ENCODE measurements at regions not wholly inside any gene's neighbourhood (a gene's known extent, or its start where the extent isn't known, plus 50 kb on each side); places are given as distances from the start of the nearest gene placed in this dataset.

DNA sequence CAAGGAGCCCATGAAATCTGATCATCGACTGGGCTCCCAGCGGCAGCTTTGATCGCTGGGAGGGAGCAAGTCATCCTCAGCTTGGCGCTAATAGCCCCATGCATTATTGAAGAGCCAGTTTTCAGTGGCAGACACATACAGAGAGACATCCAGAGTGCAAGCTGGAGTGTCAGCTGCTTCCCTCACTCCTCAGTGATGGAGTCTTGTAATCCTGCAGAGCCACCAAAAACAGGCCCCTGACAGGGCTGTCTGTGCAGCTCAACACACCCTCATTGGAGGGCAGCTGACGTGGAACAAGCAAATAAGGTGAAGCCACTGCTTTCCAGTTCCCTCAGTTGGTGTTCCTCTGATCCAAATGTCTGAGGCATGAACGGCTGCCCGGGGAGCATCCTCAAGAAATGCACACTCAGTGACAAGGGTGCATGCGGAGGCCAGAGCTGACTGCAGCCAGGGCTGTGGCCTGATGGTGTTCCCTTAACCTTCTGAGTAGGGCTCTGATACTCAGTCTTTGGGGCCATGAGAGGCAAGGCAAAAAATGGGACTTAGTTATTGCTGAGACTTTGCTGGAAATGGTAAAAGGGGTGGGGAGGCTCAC lies 97.4 kb downstream of the RHOB start:
- H4K20me1 ChIP-seq, result no peaks in the 10 kb centered on the region
- no peak overlapping the region for H3K27ac ChIP-seq
- no peak for TF ChIP-seq Cebpa-rat (IDR thresholded peaks at IDR 0.05)
- no peaks in the 10 kb centered on the region; the same call in 1 of the 2 replicates for H3K9me3 ChIP-seq
- peaks cover 41% of the 10 kb centered on the region for H3K4me1 ChIP-seq
- no peaks in the 10 kb centered on the region for H3K36me3 ChIP-seq
- no peak overlapping the region for H3K4me2 ChIP-seq
- H3K27me3 ChIP-seq, result no peaks in the 10 kb centered on the region; the same call in 1 of the 2 replicates
- H3K4me3 ChIP-seq, result no peak overlapping the region
- no peak overlapping the region for H3K9ac ChIP-seq

DNA sequence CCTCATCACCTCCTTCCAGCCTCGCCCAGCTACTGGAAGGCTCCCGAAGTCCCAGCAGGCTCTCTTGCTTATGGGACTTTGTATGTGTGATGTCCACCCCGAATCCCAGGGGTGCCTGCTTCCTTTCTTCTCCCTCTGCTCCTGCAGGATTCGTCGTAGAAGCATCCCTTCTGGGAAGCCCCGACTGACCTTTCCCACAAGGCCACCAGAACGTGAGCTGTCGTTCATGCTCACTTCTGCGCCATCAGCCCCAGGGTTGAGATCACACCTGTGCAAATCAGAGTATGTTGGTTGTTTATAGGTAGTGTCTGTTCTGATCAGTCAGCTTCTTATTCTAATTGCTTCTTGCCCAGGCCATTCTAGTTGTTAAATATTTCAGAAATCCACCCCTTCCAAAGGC lies 101.8 kb downstream of the HS1BP3 start:
- Histone ChIP-seq H3K9me3 (no peaks in the 10 kb centered on the region; the same call in 1 of the 2 replicates), H3K4me2 (no peak overlapping the region), H4K20me1 (no peaks in the 10 kb centered on the region), H3K9ac (no peak overlapping the region), H3K36me3 (no peaks in the 10 kb centered on the region), H3K4me3 (no peak overlapping the region), H3K27me3 (no peaks in the 10 kb centered on the region), H3K4me1 (peaks cover 28% of the 10 kb centered on the region), H3K27ac (no peak overlapping the region)
- no peak for TF ChIP-seq Cebpa-rat (IDR thresholded peaks at IDR 0.05)

DNA sequence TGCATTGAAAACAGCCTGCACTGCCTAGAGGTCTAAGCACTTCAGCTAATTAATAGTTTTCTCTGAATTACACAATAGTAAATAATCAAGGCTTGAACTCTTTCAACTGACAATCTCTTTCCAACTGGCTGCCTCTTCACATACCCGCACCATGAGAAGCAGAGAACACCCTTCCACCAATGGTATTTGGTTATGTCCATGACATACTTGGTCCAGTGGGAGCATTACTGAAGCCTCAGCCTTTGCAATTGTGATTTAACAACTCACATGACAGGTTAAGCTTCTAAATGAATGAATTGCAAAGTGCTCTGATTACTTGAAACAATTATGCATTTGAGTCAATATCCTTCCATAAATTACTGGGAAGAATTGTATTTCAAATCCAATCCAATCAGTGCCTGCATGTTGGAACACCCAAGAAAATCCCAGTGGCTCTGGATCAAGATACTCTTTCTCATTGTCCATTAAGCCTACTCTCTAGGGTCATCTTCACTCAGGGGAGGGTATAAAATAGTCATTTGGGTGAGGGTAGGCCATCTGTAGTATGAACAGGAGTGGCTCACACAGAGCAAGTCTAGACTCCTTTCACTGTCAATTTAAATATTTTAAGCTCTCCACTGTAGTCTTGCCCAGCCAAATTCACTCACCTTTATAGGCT lies 101.1 kb downstream of the HS1BP3 start:
- Histone ChIP-seq H3K36me3 (no peaks in the 10 kb centered on the region), H3K27ac (no peak overlapping the region), H3K9me3 (no peaks in the 10 kb centered on the region; the same call in 1 of the 2 replicates), H3K9ac (no peak overlapping the region), H4K20me1 (no peaks in the 10 kb centered on the region), H3K4me3 (no peak overlapping the region), H3K27me3 (no peaks in the 10 kb centered on the region), H3K4me1 (peaks cover 31% of the 10 kb centered on the region), H3K4me2 (0 out of 2 replicates have a peak overlapping the region, but pooled peaks have one; percentile 45)
- TF ChIP-seq Cebpa-rat (IDR thresholded peaks at IDR 0.05), result no peak

- Histone ChIP-seq H3K36me3 (no peaks in the 10 kb centered on the region), H3K9me3 (no peaks in the 10 kb centered on the region), H3K27me3 (no peaks in the 10 kb centered on the region), H3K4me1 (peaks cover 47% of the 10 kb centered on the region), H3K27ac (no peak overlapping the region), H3K4me2 (peak overlapping the region; percentile 45), H3K9ac (no peak overlapping the region), H4K20me1 (no peaks in the 10 kb centered on the region), H3K4me3 (no peak overlapping the region)
- TF ChIP-seq Cebpa-rat (IDR thresholded peaks at IDR 0.05), result no peak
Measured at GRCh38 chr2:20551260-20551944, 99.5 kb downstream of the HS1BP3 start.

DNA sequence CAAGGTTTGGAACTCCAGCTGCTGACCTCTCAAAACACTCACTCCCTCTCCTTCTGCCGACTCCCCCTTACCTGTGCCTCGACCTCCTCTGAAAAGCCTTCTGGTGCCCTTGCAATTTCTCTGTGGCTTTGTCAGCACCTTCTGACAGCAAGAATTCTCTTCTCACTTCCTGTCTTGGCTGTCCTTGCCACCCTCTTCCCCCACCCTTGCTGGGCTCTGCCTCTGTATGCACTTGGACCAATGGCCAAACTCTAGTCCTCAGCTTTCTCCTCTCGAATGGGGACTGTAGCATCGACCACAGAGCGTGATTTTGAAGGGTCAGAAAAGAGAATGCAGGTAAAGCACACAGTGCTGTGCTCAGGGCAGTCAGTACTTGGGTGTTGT lies 99.0 kb downstream of the HS1BP3 start:
- Histone ChIP-seq H3K4me3 (no peak overlapping the region), H3K9ac (no peak overlapping the region), H3K4me2 (peak overlapping the region; percentile 45), H3K9me3 (no peaks in the 10 kb centered on the region), H3K4me1 (peaks cover 52% of the 10 kb centered on the region), H3K27ac (no peak overlapping the region), H3K36me3 (no peaks in the 10 kb centered on the region), H3K27me3 (no peaks in the 10 kb centered on the region), H4K20me1 (no peaks in the 10 kb centered on the region)
- no peak for TF ChIP-seq Cebpa-rat (IDR thresholded peaks at IDR 0.05)

GRCh38 chr2:20552847-20553246 lies 98.1 kb downstream of the HS1BP3 start:
- Histone ChIP-seq H3K4me3 (no peak overlapping the region), H3K9me3 (no peaks in the 10 kb centered on the region), H3K4me1 (peaks cover 62% of the 10 kb centered on the region), H3K4me2 (no peak overlapping the region), H4K20me1 (no peaks in the 10 kb centered on the region), H3K36me3 (no peaks in the 10 kb centered on the region), H3K27ac (no peak overlapping the region), H3K9ac (no peak overlapping the region), H3K27me3 (no peaks in the 10 kb centered on the region)
- no peak for TF ChIP-seq Cebpa-rat (IDR thresholded peaks at IDR 0.05)

DNA sequence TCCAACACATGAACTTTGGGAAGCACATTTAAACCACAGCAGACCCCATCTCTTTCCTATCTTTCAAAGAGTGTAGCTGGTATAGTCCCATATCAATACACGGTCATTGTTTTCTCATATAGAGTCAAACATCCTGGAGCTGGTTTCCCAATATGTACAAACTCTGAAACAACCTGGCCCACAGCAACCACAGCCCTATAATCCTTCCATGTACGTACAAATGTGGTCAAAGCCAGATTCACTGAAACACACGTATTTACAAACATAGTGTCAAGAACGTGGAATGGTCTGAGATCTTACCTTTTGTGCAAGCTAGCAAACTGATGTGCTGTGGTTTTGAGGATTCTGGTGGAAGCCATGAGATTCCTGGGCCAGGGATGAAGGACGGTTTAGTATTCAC lies 97.3 kb downstream of the HS1BP3 start:
- no peak overlapping the region for H3K4me2 ChIP-seq
- no peak overlapping the region for H3K9ac ChIP-seq
- H3K27me3 ChIP-seq, result no peaks in the 10 kb centered on the region
- H4K20me1 ChIP-seq, result no peaks in the 10 kb centered on the region
- H3K27ac ChIP-seq, result no peak overlapping the region
- H3K36me3 ChIP-seq, result no peaks in the 10 kb centered on the region
- H3K4me1 ChIP-seq, result peaks cover 69% of the 10 kb centered on the region
- H3K9me3 ChIP-seq, result no peaks in the 10 kb centered on the region
- TF ChIP-seq Cebpa-rat (IDR thresholded peaks at IDR 0.05), result no peak
- H3K4me3 ChIP-seq, result no peak overlapping the region

DNA sequence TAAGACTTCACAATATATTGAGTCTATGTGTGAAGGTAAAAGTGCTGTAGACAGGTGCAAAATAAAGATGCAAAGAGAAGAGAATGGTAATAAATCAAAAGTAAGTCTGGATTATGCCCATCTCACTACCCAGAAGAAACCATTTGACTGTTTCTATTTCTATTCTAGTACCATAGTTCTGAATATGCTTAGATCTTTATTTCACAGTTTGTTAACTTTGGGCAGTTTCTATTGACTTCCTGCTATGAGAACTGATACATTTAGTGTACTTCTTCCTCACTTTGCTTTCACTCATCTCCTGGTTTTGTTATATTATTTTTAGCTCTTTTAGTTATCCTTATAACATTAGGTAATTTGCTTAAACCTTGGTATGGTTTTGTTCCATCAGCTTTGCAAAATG lies 94.9 kb downstream of the HS1BP3 start:
- no peak overlapping the region for H3K4me3 ChIP-seq
- H3K9me3 ChIP-seq, result no peaks in the 10 kb centered on the region
- no peaks in the 10 kb centered on the region for H4K20me1 ChIP-seq
- H3K27me3 ChIP-seq, result no peaks in the 10 kb centered on the region
- H3K9ac ChIP-seq, result no peak overlapping the region
- no peak overlapping the region for H3K27ac ChIP-seq
- H3K4me1 ChIP-seq, result peaks cover 74% of the 10 kb centered on the region
- peak overlapping the region; percentile 69 for H3K4me2 ChIP-seq
- no peak for TF ChIP-seq Cebpa-rat (IDR thresholded peaks at IDR 0.05)
- H3K36me3 ChIP-seq, result no peaks in the 10 kb centered on the region

DNA sequence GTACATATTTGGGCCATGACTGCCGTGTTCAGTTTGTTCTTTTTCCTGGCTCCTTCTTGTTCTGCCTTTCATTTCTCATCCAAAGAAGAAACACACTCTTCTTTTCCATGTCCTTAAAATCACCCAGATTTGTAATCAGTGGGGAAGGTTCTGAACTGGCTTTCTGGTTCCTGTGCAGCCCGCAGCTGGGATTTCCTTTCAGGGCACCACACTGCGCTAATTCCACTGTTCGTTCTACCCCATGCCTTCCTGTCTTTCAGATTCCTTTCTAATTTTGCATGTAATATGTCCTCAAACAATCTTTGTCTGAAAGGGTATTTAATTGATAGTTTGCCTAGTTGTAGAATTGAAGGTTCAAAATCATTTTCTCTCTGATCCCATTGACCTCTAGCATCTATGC lies 94.1 kb downstream of the HS1BP3 start:
- H3K4me2 ChIP-seq, result peak overlapping the region; percentile 69
- peak overlapping the region; percentile 39; the same call in 1 of the 2 replicates for H3K27ac ChIP-seq
- no peaks in the 10 kb centered on the region for H4K20me1 ChIP-seq
- H3K9ac ChIP-seq, result no peak overlapping the region
- TF ChIP-seq Cebpa-rat (IDR thresholded peaks at IDR 0.05), result no peak
- H3K9me3 ChIP-seq, result no peaks in the 10 kb centered on the region
- H3K27me3 ChIP-seq, result no peaks in the 10 kb centered on the region
- no peak overlapping the region for H3K4me3 ChIP-seq
- H3K36me3 ChIP-seq, result no peaks in the 10 kb centered on the region
- peaks cover 74% of the 10 kb centered on the region for H3K4me1 ChIP-seq

GRCh38 chr2:20557226-20557625 lies 93.7 kb downstream of the HS1BP3 start:
- no peak for TF ChIP-seq Cebpa-rat (IDR thresholded peaks at IDR 0.05)
- Histone ChIP-seq H3K36me3 (no peaks in the 10 kb centered on the region), H3K4me2 (peak overlapping the region; percentile 69), H3K4me3 (no peak overlapping the region), H3K9me3 (no peaks in the 10 kb centered on the region), H4K20me1 (no peaks in the 10 kb centered on the region), H3K27me3 (no peaks in the 10 kb centered on the region), H3K4me1 (peaks cover 75% of the 10 kb centered on the region), H3K27ac (no peak overlapping the region), H3K9ac (no peak overlapping the region)
